SU-DHL-6 (cell line): ENCODE measurements at regions not wholly inside any gene's neighbourhood (a gene's known extent, or its start where the extent isn't known, plus 50 kb on each side); places are given as distances from the start of the nearest gene placed in this dataset.

Source experiments
- H2AFZ ChIP-seq: fragments of 200-600 bp; sonication (generic); 2 replicates; pipeline ENCODE4 v1.6.1; 2014; ENCODE audit warnings: low read depth, mild to moderate bottlenecking, moderate library complexity, mixed read lengths, antibody characterized with exemption, low read length; ENCODE audit not compliant: severe bottlenecking
- H3F3A ChIP-seq: fragments of 200-600 bp; shearing (Covaris generic); 2 replicates; pipeline ENCODE4 v1.6.0; 2016; ENCODE audit warnings: antibody characterized with exemption, mild to moderate bottlenecking; ENCODE audit not compliant: insufficient read depth
- H3K27ac ChIP-seq: fragments of 200-600 bp; sonication (generic); 2 replicates; pipeline ENCODE4 v1.5.1; 2016; ENCODE audit warnings: low read depth, mild to moderate bottlenecking, low read length, moderate library complexity, mixed read lengths
- H3K27me3 ChIP-seq: fragments of 200-600 bp; sonication (generic), shearing (Covaris generic); 2 replicates; pipeline ENCODE4 v1.6.0; 2014; ENCODE audit warnings: mild to moderate bottlenecking, low read length
- H3K36me3 ChIP-seq: fragments of 200-600 bp; sonication (generic); 2 replicates; pipeline ENCODE4 v1.6.1; 2014; ENCODE audit warnings: mild to moderate bottlenecking, low read length, mixed read lengths
- H3K4me2 ChIP-seq: fragments of 300-600, 200-600 bp; shearing (Covaris generic), sonication (generic); 2 replicates; pipeline ENCODE4 v1.6.0; 2014; ENCODE audit warnings: low read length, low read depth, mild to moderate bottlenecking; ENCODE audit not compliant: poor library complexity, severe bottlenecking
- H3K4me3 ChIP-seq: fragments of 200-600 bp; sonication (generic); 2 replicates; pipeline ENCODE4 v1.5.1; 2014; ENCODE audit warnings: antibody characterized with exemption, low read length, mild to moderate bottlenecking, mixed read lengths; ENCODE audit not compliant: insufficient read depth, poor library complexity, severe bottlenecking
- H3K79me2 ChIP-seq: fragments of 200-600 bp; sonication (generic); 2 replicates; pipeline ENCODE4 v1.6.1; 2014; ENCODE audit warnings: mild to moderate bottlenecking, low read length, moderate library complexity; ENCODE audit not compliant: insufficient read depth
- H3K9ac ChIP-seq: fragments of 200-600 bp; sonication (generic); 2 replicates; pipeline ENCODE4 v1.7.0; 2014; ENCODE audit warnings: mild to moderate bottlenecking, low read length
- H3K9me2 ChIP-seq: fragments of 200-600 bp; sonication (generic); replicated peaks from 2 replicates; pipeline ENCODE4 v1.6.1; 2014; ENCODE audit warnings: low read length; ENCODE audit not compliant: insufficient read depth
- H3K9me3 ChIP-seq: fragments of 200-600 bp; sonication (generic); 2 replicates; pipeline ENCODE4 v1.6.1; 2014; ENCODE audit warnings: low read length, mixed read lengths; ENCODE audit not compliant: insufficient read depth
- H4K20me1 ChIP-seq: fragments of 200-600 bp; sonication (generic); 2 replicates; pipeline ENCODE4 v1.6.1; 2014; ENCODE audit warnings: low read depth, mild to moderate bottlenecking, antibody characterized with exemption, low read length, moderate library complexity, mixed read lengths
- EZH2phosphoT487 ChIP-seq: fragments of 200-600 bp; sonication (generic), shearing (Covaris generic); conservative IDR thresholded peaks from 2 replicates; pipeline ENCODE4 v1.6.1; 2018; ENCODE audit warnings: mild to moderate bottlenecking, antibody characterized with exemption, low read length, moderate library complexity, mixed read lengths
- TF ChIP-seq, protein P1 (sequence below): fragments of 200-600 bp; sonication (generic); IDR thresholded peaks from one replicate; pipeline ENCODE4 v1.5.1; 2017; ENCODE audit warnings: antibody characterized with exemption, mild to moderate bottlenecking, low read length, moderate library complexity; ENCODE audit not compliant: insufficient read depth, poor library complexity, severe bottlenecking

DNA sequence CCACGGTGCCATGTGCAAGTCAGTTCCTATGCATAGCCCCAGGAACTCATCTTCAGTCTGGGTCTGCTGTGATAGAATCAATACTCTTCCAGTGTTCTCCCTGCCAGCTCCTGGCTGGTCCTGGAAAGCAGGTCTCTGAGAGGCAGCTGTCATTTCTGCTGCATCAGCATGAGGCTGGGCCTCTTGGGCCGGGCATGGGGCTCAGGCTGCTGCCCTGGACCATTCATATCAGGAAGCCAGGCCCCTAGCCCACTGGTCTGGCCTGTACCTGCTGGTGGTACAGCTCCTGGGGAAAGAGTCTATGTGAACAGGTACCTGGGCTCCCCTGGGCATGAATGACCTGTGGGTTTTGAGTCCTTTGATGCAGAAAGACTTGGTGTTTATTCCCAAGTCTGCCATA, 173.6 kb upstream of the CSF3R start:
- Histone ChIP-seq H3K9me3 (no peaks in the 10 kb centered on the region), H4K20me1 (no peaks in the 10 kb centered on the region), H3K4me2 (no peak overlapping the region), H3K27ac (no peak overlapping the region), H3K9me2 (no peaks in the 10 kb centered on the region), H2AFZ (no peak overlapping the region), H3K79me2 (no peaks in the 10 kb centered on the region), H3K36me3 (no peaks in the 10 kb centered on the region), H3F3A (no peaks in the 10 kb centered on the region), H3K4me3 (no peak overlapping the region), H3K27me3 (no peaks in the 10 kb centered on the region), H3K9ac (no peak overlapping the region)
- TF ChIP-seq, protein P1, sequence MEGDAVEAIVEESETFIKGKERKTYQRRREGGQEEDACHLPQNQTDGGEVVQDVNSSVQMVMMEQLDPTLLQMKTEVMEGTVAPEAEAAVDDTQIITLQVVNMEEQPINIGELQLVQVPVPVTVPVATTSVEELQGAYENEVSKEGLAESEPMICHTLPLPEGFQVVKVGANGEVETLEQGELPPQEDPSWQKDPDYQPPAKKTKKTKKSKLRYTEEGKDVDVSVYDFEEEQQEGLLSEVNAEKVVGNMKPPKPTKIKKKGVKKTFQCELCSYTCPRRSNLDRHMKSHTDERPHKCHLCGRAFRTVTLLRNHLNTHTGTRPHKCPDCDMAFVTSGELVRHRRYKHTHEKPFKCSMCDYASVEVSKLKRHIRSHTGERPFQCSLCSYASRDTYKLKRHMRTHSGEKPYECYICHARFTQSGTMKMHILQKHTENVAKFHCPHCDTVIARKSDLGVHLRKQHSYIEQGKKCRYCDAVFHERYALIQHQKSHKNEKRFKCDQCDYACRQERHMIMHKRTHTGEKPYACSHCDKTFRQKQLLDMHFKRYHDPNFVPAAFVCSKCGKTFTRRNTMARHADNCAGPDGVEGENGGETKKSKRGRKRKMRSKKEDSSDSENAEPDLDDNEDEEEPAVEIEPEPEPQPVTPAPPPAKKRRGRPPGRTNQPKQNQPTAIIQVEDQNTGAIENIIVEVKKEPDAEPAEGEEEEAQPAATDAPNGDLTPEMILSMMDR: no peak
- TF ChIP-seq EZH2phosphoT487: no peak

GRCh38 chr1:36654586-36654985, 171.9 kb upstream of the CSF3R start:
- Histone ChIP-seq H3K27me3 (no peaks in the 10 kb centered on the region), H3F3A (no peaks in the 10 kb centered on the region), H3K4me2 (no peak overlapping the region), H3K36me3 (no peaks in the 10 kb centered on the region), H3K9me2 (no peaks in the 10 kb centered on the region), H3K9ac (no peak overlapping the region), H3K4me3 (no peak overlapping the region), H3K79me2 (no peaks in the 10 kb centered on the region), H4K20me1 (no peaks in the 10 kb centered on the region), H2AFZ (no peak overlapping the region), H3K9me3 (no peaks in the 10 kb centered on the region), H3K27ac (no peak overlapping the region)
- TF ChIP-seq EZH2phosphoT487: no peak
- TF ChIP-seq, protein P1: no peak

- H3K79me2 ChIP-seq: no peaks in the 10 kb centered on the region
- H2AFZ ChIP-seq: no peak overlapping the region
- no peak overlapping the region for H3K27ac ChIP-seq
- H3K4me2 ChIP-seq: no peak overlapping the region
- H3K36me3 ChIP-seq: no peaks in the 10 kb centered on the region
- no peaks in the 10 kb centered on the region for H3F3A ChIP-seq
- no peaks in the 10 kb centered on the region for H3K9me3 ChIP-seq
- H3K9ac ChIP-seq: no peak overlapping the region
- no peaks in the 10 kb centered on the region for H3K27me3 ChIP-seq
- H3K4me3 ChIP-seq: no peak overlapping the region
- no peak for TF ChIP-seq EZH2phosphoT487
- TF ChIP-seq, protein P1: no peak
- H3K9me2 ChIP-seq: no peaks in the 10 kb centered on the region
- no peaks in the 10 kb centered on the region for H4K20me1 ChIP-seq
These were observed 171.1 kb upstream of the CSF3R start for GRCh38 chr1:36653850-36654249.
